ENCODE measurements at regions not wholly inside any gene's neighbourhood (a gene's known extent, or its start where the extent isn't known, plus 50 kb on each side); places are given as distances from the start of the nearest gene placed in this dataset.
A peak's percentile ranks its signal among the peaks of the same experiment; 100 is the strongest.

DNA sequence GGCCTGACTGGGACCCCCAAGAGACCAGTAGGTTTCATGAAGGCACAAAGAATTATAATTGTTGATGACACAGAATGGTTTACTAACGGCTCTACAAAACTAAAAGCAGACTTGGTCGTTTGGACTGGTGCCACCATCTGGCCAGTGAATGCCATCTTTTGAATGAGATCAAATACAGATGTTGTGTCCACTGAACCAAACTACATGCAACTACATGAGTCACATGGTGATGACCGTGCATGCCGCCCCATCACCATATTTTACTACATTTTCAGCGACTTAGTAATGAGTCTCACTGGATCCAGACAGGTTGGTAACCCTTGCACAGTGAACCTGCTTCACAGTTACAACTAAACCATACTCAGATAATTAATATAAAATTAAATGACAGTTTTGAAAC lies 803.3 kb downstream of the DIPK2A start:
- H3F3A ChIP-seq (replicated peaks; ENCODE audit: low read depth), result no peaks in the 10 kb centered on the region
- no peak overlapping the region for H3K27ac Mint-ChIP-seq
- no peaks in the 10 kb centered on the region for H3K4me1 ChIP-seq (ENCODE audit: insufficient read depth)
- ATAC-seq (no peak), DNase-seq (ENCODE audit: low spot score) (no peak)
- H3K9me2 ChIP-seq (ENCODE audit: insufficient read depth), result peaks cover 5% of the 10 kb centered on the region
- H4K20me1 ChIP-seq (replicated peaks; ENCODE audit: insufficient read depth), result no peaks in the 10 kb centered on the region
- no peaks in the 10 kb centered on the region for H3K79me2 ChIP-seq (replicated peaks; ENCODE audit: insufficient read depth)
- H3K27ac ChIP-seq (ENCODE audit: low read depth), result no peak overlapping the region
- H3K4me3 Mint-ChIP-seq, result no peak overlapping the region
- H3K36me3 Mint-ChIP-seq (ENCODE audit: low read depth), result no peaks in the 10 kb centered on the region
- peaks cover 1% of the 10 kb centered on the region for H3K27me3 Mint-ChIP-seq (ENCODE audit: insufficient read depth, low read depth, poor library complexity)
- H3K36me3 ChIP-seq (ENCODE audit: insufficient read depth), result no peaks in the 10 kb centered on the region
- H3K27me3 ChIP-seq (ENCODE audit: insufficient read depth), result no peaks in the 10 kb centered on the region
- TF ChIP-seq ZNF331 (CRISPR knock-in tag; IDR thresholded peaks at IDR 0.05; ENCODE audit: low read depth), result no peak
- no peak for TF ChIP-seq POLR2AphosphoS5 (IDR thresholded peaks at IDR 0.05; ENCODE audit: low read depth)
- no peak for TF ChIP-seq NANOG (IDR thresholded peaks at IDR 0.05; ENCODE audit: borderline replicate concordance)
- TF ChIP-seq STAT1 (IDR thresholded peaks at IDR 0.05; ENCODE audit: unreplicated experiment), result no peak
- TF ChIP-seq, protein P1, sequence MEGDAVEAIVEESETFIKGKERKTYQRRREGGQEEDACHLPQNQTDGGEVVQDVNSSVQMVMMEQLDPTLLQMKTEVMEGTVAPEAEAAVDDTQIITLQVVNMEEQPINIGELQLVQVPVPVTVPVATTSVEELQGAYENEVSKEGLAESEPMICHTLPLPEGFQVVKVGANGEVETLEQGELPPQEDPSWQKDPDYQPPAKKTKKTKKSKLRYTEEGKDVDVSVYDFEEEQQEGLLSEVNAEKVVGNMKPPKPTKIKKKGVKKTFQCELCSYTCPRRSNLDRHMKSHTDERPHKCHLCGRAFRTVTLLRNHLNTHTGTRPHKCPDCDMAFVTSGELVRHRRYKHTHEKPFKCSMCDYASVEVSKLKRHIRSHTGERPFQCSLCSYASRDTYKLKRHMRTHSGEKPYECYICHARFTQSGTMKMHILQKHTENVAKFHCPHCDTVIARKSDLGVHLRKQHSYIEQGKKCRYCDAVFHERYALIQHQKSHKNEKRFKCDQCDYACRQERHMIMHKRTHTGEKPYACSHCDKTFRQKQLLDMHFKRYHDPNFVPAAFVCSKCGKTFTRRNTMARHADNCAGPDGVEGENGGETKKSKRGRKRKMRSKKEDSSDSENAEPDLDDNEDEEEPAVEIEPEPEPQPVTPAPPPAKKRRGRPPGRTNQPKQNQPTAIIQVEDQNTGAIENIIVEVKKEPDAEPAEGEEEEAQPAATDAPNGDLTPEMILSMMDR (conservative IDR thresholded peaks at IDR 0.05; ENCODE audit: low read depth in 2 of 2), result peak; percentile 13 to 24; a peak in 1 of 4 replicates
- TF ChIP-seq, protein P2, sequence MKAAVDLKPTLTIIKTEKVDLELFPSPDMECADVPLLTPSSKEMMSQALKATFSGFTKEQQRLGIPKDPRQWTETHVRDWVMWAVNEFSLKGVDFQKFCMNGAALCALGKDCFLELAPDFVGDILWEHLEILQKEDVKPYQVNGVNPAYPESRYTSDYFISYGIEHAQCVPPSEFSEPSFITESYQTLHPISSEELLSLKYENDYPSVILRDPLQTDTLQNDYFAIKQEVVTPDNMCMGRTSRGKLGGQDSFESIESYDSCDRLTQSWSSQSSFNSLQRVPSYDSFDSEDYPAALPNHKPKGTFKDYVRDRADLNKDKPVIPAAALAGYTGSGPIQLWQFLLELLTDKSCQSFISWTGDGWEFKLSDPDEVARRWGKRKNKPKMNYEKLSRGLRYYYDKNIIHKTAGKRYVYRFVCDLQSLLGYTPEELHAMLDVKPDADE (IDR thresholded peaks at IDR 0.05), result no peak
- no peak overlapping the region for H3K4me3 ChIP-seq
- H2AFZ ChIP-seq, result no peak overlapping the region
- H3K4me1 Mint-ChIP-seq, result no peaks in the 10 kb centered on the region
- no peaks in the 10 kb centered on the region for H3K9me3 Mint-ChIP-seq
- no peak overlapping the region for H3K4me2 ChIP-seq

- no peaks in the 10 kb centered on the region for H4K20me1 ChIP-seq (replicated peaks; ENCODE audit: insufficient read depth)
- DNase-seq (ENCODE audit: low spot score), result no peak
- Mint-ChIP-seq H3K27ac (no peak overlapping the region), H3K4me3 (no peak overlapping the region), H3K9me3 (no peaks in the 10 kb centered on the region), H3K36me3 (ENCODE audit: low read depth) (no peaks in the 10 kb centered on the region), H3K27me3 (ENCODE audit: insufficient read depth, low read depth, poor library complexity) (peaks cover 1% of the 10 kb centered on the region), H3K4me1 (no peaks in the 10 kb centered on the region)
- ATAC-seq, result no peak
- no peaks in the 10 kb centered on the region for H3K4me1 ChIP-seq (ENCODE audit: insufficient read depth)
- H3K9me2 ChIP-seq (ENCODE audit: insufficient read depth), result peaks cover 5% of the 10 kb centered on the region
- no peak overlapping the region for H3K4me3 ChIP-seq
- H3K27me3 ChIP-seq (ENCODE audit: insufficient read depth), result no peaks in the 10 kb centered on the region
- no peaks in the 10 kb centered on the region for H3K79me2 ChIP-seq (replicated peaks; ENCODE audit: insufficient read depth)
- no peak overlapping the region for H2AFZ ChIP-seq
- H3K27ac ChIP-seq (ENCODE audit: low read depth), result no peak overlapping the region
- no peaks in the 10 kb centered on the region for H3K36me3 ChIP-seq (ENCODE audit: insufficient read depth)
- no peak overlapping the region for H3K4me2 ChIP-seq
- no peaks in the 10 kb centered on the region for H3F3A ChIP-seq (replicated peaks; ENCODE audit: low read depth)
- TF ChIP-seq JUNB (IDR thresholded peaks at IDR 0.05; ENCODE audit: unreplicated experiment), result no peak
- TF ChIP-seq ZNF331 (CRISPR knock-in tag; IDR thresholded peaks at IDR 0.05; ENCODE audit: low read depth), result no peak
- no peak for TF ChIP-seq EZH2phosphoT487 (IDR thresholded peaks at IDR 0.05; ENCODE audit: unreplicated experiment)
- no peak for TF ChIP-seq EZH2 (IDR thresholded peaks at IDR 0.05; ENCODE audit: low read depth, unreplicated experiment)
- no peak for TF ChIP-seq CREB1 (CRISPR knock-in tag; IDR thresholded peaks at IDR 0.05; ENCODE audit: low read depth)
- no peak for TF ChIP-seq NANOG (IDR thresholded peaks at IDR 0.05; ENCODE audit: borderline replicate concordance)
- TF ChIP-seq, protein P2 (IDR thresholded peaks at IDR 0.05), result no peak
- TF ChIP-seq, protein P3, sequence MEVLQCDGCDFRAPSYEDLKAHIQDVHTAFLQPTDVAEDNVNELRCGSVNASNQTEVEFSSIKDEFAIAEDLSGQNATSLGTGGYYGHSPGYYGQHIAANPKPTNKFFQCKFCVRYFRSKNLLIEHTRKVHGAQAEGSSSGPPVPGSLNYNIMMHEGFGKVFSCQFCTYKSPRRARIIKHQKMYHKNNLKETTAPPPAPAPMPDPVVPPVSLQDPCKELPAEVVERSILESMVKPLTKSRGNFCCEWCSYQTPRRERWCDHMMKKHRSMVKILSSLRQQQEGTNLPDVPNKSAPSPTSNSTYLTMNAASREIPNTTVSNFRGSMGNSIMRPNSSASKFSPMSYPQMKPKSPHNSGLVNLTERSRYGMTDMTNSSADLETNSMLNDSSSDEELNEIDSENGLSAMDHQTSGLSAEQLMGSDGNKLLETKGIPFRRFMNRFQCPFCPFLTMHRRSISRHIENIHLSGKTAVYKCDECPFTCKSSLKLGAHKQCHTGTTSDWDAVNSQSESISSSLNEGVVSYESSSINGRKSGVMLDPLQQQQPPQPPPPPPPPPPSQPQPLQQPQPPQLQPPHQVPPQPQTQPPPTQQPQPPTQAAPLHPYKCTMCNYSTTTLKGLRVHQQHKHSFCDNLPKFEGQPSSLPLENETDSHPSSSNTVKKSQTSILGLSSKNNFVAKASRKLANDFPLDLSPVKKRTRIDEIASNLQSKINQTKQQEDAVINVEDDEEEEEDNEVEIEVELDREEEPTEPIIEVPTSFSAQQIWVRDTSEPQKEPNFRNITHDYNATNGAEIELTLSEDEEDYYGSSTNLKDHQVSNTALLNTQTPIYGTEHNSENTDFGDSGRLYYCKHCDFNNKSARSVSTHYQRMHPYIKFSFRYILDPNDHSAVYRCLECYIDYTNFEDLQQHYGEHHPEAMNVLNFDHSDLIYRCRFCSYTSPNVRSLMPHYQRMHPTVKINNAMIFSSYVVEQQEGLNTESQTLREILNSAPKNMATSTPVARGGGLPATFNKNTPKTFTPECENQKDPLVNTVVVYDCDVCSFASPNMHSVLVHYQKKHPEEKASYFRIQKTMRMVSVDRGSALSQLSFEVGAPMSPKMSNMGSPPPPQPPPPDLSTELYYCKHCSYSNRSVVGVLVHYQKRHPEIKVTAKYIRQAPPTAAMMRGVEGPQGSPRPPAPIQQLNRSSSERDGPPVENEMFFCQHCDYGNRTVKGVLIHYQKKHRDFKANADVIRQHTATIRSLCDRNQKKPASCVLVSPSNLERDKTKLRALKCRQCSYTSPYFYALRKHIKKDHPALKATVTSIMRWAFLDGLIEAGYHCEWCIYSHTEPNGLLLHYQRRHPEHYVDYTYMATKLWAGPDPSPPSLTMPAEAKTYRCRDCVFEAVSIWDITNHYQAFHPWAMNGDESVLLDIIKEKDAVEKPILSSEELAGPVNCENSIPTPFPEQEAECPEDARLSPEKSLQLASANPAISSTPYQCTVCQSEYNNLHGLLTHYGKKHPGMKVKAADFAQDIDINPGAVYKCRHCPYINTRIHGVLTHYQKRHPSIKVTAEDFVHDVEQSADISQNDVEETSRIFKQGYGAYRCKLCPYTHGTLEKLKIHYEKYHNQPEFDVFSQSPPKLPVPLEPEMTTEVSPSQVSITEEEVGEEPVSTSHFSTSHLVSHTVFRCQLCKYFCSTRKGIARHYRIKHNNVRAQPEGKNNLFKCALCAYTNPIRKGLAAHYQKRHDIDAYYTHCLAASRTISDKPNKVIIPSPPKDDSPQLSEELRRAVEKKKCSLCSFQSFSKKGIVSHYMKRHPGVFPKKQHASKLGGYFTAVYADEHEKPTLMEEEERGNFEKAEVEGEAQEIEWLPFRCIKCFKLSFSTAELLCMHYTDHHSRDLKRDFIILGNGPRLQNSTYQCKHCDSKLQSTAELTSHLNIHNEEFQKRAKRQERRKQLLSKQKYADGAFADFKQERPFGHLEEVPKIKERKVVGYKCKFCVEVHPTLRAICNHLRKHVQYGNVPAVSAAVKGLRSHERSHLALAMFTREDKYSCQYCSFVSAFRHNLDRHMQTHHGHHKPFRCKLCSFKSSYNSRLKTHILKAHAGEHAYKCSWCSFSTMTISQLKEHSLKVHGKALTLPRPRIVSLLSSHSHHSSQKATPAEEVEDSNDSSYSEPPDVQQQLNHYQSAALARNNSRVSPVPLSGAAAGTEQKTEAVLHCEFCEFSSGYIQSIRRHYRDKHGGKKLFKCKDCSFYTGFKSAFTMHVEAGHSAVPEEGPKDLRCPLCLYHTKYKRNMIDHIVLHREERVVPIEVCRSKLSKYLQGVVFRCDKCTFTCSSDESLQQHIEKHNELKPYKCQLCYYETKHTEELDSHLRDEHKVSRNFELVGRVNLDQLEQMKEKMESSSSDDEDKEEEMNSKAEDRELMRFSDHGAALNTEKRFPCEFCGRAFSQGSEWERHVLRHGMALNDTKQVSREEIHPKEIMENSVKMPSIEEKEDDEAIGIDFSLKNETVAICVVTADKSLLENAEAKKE (CRISPR knock-in tag; IDR thresholded peaks at IDR 0.05), result no peak
- no peak for TF ChIP-seq STAT1 (IDR thresholded peaks at IDR 0.05; ENCODE audit: unreplicated experiment)
Observed at GRCh38 chr3:144775551-144775950, 803.9 kb downstream of the DIPK2A start.
